Epithelial cell of esophagus (primary cell): ENCODE measurements at regions not wholly inside any gene's neighbourhood (a gene's known extent, or its start where the extent isn't known, plus 50 kb on each side); places are given as distances from the start of the nearest gene placed in this dataset.

Experiments used
- DNase-seq: peaks from one replicate; pipeline ENCODE4 v3.0.0; 2010; ENCODE audit warnings: low read depth
- H3K4me3 ChIP-seq: 2 replicates; pipeline ENCODE4 v1.5.1; 2011; ENCODE audit warnings: mild to moderate bottlenecking, low read length, control low read depth
- CTCF ChIP-seq: IDR thresholded peaks from 2 replicates; pipeline ENCODE4 v1.5.1; 2011; ENCODE audit warnings: low read depth, mild to moderate bottlenecking, low read length, control low read depth, inconsistent platforms; ENCODE audit not compliant: insufficient read depth; ENCODE audit errors: missing control alignments

- no peak overlapping the region for H3K4me3 ChIP-seq
- no peak for TF ChIP-seq CTCF
- no peak for DNase-seq
Measured at GRCh38 chr15:66852064-66852905, 150.2 kb downstream of the SMAD6 start.

DNA sequence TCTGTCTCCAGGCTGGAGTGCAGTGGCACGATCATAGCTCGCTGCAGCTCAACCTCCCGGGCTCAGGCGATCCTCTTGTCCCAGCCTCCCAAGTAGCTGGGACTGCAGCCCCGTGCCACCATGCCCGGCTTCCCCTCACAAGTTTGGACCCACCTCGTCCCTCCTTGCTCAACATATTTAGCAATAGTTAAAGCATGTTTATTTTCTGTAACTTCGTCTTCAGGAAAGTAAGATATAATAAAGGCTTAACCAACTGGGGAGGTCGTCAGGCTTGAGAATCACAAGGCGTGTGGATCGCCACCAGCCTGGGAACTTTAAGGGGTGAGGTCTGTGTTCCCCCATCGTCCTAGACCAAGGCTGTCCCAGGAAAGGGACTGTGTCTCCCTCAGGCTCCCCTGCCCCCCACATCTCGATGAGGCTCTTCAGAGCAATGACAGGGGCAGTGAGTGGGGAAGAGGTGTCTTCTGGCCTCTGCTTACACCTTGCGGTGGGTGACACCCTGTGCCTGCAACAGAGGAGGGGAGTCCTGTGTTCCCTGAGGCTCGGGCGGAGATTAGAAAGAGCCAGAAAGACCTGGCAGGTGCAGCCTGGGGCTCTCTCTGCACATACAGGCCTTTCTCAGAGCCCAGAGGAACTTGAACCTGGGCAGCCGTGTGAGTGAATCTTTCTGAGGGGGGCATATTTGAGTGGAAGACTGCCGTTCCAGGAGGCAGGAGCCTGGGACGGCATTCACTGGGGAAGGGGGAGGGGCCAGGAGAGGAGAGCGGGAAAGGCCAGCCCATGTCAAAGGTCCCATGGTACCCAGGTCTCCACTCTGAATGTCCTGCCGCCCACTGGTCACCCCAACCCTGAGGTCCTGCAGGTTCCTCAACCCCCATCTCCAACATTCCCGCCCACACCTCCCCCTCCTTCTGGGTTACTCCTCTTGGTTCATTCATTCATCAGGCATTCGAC, 152.3 kb downstream of the SMAD6 start:
- DNase-seq, result no peak
- TF ChIP-seq CTCF, result no peak

GRCh38 chr15:66855041-66855440, 153.0 kb downstream of the SMAD6 start:
- H3K4me3 ChIP-seq, result no peak overlapping the region
- no peak for DNase-seq
- no peak for TF ChIP-seq CTCF

More for the DNA sequence above, 152.3 kb downstream of the SMAD6 start:
- no peak overlapping the region for H3K4me3 ChIP-seq

DNA sequence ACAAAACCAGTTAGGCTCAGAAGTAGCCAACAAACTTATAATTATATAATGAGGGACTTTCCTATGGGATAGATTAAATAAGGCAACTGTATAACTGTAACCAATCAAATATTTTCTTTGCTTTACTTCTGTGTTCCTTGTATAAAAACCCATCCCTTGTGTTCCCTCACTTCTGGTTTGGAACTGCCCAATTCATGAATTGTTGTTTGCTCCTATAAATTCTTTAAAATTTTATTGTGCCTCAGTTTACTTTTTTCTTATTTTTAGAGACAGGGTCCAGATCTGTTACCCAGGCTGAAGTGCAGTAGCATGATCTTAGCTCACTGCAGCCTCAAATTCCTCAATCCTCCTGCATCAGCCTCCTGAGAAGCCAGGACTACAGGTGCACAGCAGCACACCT, 155.7 kb downstream of the SMAD6 start:
- H3K4me3 ChIP-seq, result no peak overlapping the region
- DNase-seq, result no peak
- TF ChIP-seq CTCF, result no peak

- no peak for TF ChIP-seq CTCF
- no peak for DNase-seq
- H3K4me3 ChIP-seq, result no peak overlapping the region
Measured at GRCh38 chr15:66858423-66859207, 156.6 kb downstream of the SMAD6 start.

DNA sequence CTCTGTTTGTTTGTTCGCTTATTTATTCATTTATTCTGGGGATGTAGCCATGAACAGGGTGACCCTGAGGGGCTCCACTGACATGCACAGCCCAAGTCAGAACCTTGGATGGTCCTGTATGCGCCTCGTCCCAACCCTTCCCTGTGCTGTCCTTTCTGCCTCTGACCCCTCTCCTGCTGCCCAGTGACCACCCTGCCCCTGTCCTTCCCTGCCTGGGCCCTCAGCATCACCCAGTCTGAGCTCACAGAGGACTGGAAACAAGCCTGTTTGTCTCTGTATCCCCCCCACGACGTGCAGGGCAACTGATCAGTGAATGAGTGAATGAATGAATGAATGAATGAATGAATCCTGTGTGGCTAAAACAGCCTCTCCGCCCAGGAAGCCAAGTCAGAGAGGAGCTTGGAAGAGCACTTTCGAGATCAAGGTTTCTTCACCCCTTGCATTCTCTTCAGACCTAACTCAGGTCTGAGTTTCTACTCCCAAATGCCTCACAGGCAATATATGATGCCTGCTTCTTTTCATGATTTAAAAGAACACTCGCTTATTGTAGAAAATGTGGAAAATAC, 157.7 kb downstream of the SMAD6 start:
- no peak for TF ChIP-seq CTCF
- no peak overlapping the region for H3K4me3 ChIP-seq
- DNase-seq, result no peak
